ENCODE measurements at regions not wholly inside any gene's neighbourhood (a gene's known extent, or its start where the extent isn't known, plus 50 kb on each side); places are given as distances from the start of the nearest gene placed in this dataset.
A peak's percentile ranks its signal among the peaks of the same experiment; 100 is the strongest.

DNA sequence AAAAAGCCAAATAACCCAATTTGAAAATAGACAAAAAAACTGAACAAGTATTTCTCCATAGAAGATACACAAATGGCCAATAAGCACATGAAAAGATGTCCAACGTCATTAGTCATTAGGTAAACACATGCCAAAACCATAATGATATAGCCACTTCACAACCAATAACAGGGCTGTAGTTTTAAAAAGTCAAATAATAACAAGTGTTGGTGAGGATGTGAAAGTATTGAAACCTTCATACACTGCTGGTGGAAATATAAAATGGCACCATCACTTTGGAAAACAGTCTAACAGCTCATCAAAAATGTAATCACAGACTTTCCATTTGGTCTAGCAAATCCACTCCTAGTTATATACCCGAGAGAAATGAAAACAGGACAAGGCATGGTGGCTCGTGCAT, 144.2 kb upstream of the CYP1B1 start:
- H3K9me3 ChIP-seq (ENCODE audit: control insufficient read depth in 1 of 2, low read length in 2 of 2): peaks cover 0 to 3% of the 10 kb centered on the region in 2 donors
- no peak overlapping the region for H3K4me3 ChIP-seq (ENCODE audit: low read depth in 1 of 2, low read length in 2 of 2)
- peaks cover 0 to 23% of the 10 kb centered on the region in 2 donors for H3K4me1 ChIP-seq (ENCODE audit: control insufficient read depth in 1 of 2, insufficient read depth in 2 of 2, low read length in 2 of 2)
- H3K27ac ChIP-seq (ENCODE audit: low read length): no peak overlapping the region
- H3K27me3 ChIP-seq (ENCODE audit: low read depth, low read length): no peaks in the 10 kb centered on the region
- no peaks in the 10 kb centered on the region for H3K36me3 ChIP-seq (ENCODE audit: control insufficient read depth in 1 of 2, insufficient read depth in 2 of 2, low read length in 2 of 2)

DNA sequence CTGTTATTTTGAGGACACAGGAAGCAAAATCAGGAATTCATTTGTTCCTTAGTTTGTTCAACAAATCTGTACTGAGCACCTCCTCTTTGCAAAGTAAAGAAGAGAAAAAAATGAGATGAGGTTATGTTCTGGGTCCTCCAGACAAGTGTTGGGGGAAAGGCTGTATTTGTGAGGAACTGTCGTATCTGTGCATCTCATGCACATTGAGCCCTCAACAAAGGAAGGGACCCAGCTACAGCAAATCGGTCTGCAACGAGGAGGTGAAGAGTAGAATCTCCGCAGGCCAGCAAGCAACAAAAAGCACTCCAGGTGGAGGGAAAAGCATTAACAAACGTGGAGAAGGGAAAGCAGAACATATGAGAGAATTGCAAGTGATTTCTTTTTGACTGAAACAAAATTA, 143.0 kb upstream of the CYP1B1 start:
- Histone ChIP-seq H3K27me3 (ENCODE audit: low read depth, low read length) (no peaks in the 10 kb centered on the region), H3K4me1 (ENCODE audit: control insufficient read depth in 1 of 2, insufficient read depth in 2 of 2, low read length in 2 of 2) (peaks cover 0 to 29% of the 10 kb centered on the region in 2 donors), H3K4me3 (ENCODE audit: low read depth in 1 of 2, low read length in 2 of 2) (no peak overlapping the region), H3K27ac (ENCODE audit: low read length) (no peak overlapping the region), H3K36me3 (ENCODE audit: control insufficient read depth in 1 of 2, insufficient read depth in 2 of 2, low read length in 2 of 2) (no peaks in the 10 kb centered on the region), H3K9me3 (ENCODE audit: control insufficient read depth in 1 of 2, low read length in 2 of 2) (peaks cover 0 to 3% of the 10 kb centered on the region in 2 donors)

DNA sequence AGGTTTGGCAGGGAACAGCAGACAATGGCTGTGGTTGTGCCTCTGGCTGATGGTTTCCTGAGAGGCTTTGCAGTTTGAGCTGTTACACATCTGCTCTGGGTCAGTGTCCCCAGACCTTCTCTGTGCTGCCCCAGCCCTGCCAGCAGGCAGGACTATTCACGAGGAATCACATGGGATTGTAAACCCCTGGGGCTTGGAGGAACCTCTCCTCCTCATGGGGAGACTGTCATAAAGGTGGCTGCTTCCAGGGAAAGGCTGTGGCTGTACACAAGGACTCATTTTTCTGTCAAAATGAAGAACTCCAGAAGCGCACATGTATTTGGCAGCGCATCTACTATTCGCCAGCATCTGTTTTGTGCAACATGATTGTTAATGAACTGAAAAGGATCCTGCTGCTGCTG, 142.6 kb upstream of the CYP1B1 start:
- no peaks in the 10 kb centered on the region for H3K27me3 ChIP-seq (ENCODE audit: low read depth, low read length)
- H3K4me3 ChIP-seq (ENCODE audit: low read depth in 1 of 2, low read length in 2 of 2): no peak overlapping the region
- H3K4me1 ChIP-seq (ENCODE audit: control insufficient read depth in 1 of 2, insufficient read depth in 2 of 2, low read length in 2 of 2): peaks cover 0 to 33% of the 10 kb centered on the region in 2 donors
- peak overlapping the region; percentile 36 for H3K27ac ChIP-seq (ENCODE audit: low read length)
- H3K9me3 ChIP-seq (ENCODE audit: control insufficient read depth in 1 of 2, low read length in 2 of 2): peaks cover 0 to 3% of the 10 kb centered on the region in 2 donors
- H3K36me3 ChIP-seq (ENCODE audit: control insufficient read depth in 1 of 2, insufficient read depth in 2 of 2, low read length in 2 of 2): no peaks in the 10 kb centered on the region

DNA sequence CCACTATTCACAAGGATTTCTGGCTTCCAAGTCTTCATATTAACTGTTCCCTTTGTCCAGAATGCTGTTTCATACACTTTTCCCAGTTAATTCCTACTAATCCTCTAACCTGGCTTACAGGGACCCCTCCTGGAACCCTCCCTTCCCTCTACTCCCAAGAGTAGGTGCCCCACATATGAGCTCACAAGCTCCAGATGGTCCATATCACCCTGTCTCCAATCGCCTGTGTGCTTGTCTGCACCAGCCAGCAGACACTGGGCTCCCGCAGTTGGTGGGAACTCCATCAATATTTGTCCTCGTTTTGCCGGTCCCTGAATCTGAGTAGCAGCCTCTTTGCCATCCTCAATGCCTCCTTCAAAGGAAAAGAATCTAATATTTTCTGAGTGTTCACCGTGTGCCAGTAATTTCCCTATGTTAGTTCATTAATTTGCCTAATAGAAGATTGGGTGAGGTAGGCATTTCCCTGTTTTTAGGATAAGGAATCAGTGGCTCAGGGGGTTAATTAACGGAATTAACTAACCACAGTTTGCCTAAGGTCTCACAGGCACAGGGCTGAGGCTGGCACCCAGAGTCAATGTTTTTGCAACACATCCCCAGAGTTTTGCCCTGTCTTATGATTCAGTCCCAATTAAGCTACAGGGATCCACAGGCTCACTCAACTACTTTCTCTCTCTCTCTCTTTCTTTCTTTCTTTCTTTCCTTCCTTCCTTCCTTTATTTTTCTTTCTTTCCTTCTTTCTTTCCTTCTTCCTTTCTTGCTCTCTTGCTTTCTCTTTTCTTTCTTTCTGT, 141.6 kb upstream of the CYP1B1 start:
- no peaks in the 10 kb centered on the region for H3K27me3 ChIP-seq (ENCODE audit: low read depth, low read length)
- no peak overlapping the region for H3K27ac ChIP-seq (ENCODE audit: low read length)
- H3K4me3 ChIP-seq (ENCODE audit: low read depth in 1 of 2, low read length in 2 of 2): no peak overlapping the region

DNA sequence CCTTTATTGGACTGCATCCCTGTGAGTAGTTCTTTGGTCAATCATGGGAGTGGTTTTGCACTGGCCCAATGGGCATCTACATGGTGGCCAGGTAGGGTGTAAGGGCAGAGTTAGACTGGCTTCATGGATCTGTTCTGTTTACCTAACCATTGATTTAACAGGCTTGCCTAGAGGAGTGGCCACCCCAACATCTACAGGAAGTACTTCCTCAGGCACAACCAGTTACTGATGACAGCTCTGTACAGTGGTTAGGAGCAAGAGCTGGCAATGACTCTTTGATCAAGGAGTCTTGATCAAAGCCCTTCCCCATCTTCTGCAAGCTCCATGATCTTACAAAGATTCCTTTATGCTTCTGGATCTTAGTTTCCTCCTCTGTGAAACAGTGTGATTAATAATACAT, 140.9 kb upstream of the CYP1B1 start:
- Histone ChIP-seq H3K4me3 (ENCODE audit: low read depth in 1 of 2, low read length in 2 of 2) (no peak overlapping the region), H3K27me3 (ENCODE audit: low read depth, low read length) (no peaks in the 10 kb centered on the region), H3K4me1 (ENCODE audit: control insufficient read depth in 1 of 2, insufficient read depth in 2 of 2, low read length in 2 of 2) (peaks cover 0 to 34% of the 10 kb centered on the region in 2 donors), H3K9me3 (ENCODE audit: control insufficient read depth in 1 of 2, low read length in 2 of 2) (peaks cover 0 to 3% of the 10 kb centered on the region in 2 donors), H3K27ac (ENCODE audit: low read length) (no peak overlapping the region), H3K36me3 (ENCODE audit: control insufficient read depth in 1 of 2, insufficient read depth in 2 of 2, low read length in 2 of 2) (no peaks in the 10 kb centered on the region)

More for the DNA sequence above, 141.6 kb upstream of the CYP1B1 start:
- peaks cover 0 to 3% of the 10 kb centered on the region in 2 donors for H3K9me3 ChIP-seq (ENCODE audit: control insufficient read depth in 1 of 2, low read length in 2 of 2)
- H3K4me1 ChIP-seq (ENCODE audit: control insufficient read depth in 1 of 2, insufficient read depth in 2 of 2, low read length in 2 of 2): peaks cover 0 to 34% of the 10 kb centered on the region in 2 donors
- H3K36me3 ChIP-seq (ENCODE audit: control insufficient read depth in 1 of 2, insufficient read depth in 2 of 2, low read length in 2 of 2): no peaks in the 10 kb centered on the region

DNA sequence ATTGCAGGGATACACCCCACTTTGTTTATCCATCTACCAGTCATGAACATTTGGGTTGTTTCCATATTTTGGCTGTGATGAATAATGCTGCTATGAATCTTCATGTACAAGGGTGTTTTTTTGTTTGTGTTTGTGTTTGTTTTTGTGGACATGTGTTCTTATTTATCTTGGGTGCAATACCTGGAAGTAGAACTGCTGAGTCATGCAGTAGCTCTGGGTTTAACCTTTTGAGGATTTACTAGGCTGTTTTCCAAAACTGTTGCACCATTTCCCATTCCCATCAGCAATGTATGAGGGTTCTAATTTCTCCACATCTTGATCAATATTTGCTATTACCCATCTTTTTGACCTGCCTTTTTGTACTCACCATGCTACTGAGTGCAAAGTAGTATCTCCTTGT, 140.0 kb upstream of the CYP1B1 start:
- peaks cover 0 to 34% of the 10 kb centered on the region in 2 donors for H3K4me1 ChIP-seq (ENCODE audit: control insufficient read depth in 1 of 2, insufficient read depth in 2 of 2, low read length in 2 of 2)
- H3K9me3 ChIP-seq (ENCODE audit: control insufficient read depth in 1 of 2, low read length in 2 of 2): peaks cover 0 to 3% of the 10 kb centered on the region in 2 donors
- no peak overlapping the region for H3K27ac ChIP-seq (ENCODE audit: low read length)
- H3K27me3 ChIP-seq (ENCODE audit: low read depth, low read length): no peaks in the 10 kb centered on the region
- no peak overlapping the region for H3K4me3 ChIP-seq (ENCODE audit: low read depth in 1 of 2, low read length in 2 of 2)
- H3K36me3 ChIP-seq (ENCODE audit: control insufficient read depth in 1 of 2, insufficient read depth in 2 of 2, low read length in 2 of 2): no peaks in the 10 kb centered on the region

DNA sequence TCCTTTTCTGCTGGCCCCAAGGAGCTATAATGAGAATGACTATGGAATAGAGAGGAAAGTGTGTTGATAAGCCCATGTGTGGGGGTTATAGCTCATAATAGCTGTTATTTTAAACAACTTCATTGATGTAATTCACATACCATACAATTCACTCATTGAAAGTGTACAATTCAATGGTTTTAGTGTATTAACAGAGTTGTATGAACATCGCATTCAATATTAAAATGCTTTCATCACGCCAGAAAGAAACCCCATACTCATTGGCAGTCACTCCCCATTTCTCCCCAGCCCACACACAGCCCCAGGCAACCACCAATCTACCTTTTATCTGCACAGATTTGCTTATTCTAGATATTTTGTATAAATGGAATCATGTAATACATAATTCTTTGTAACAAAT, 139.6 kb upstream of the CYP1B1 start:
- Histone ChIP-seq H3K4me1 (ENCODE audit: control insufficient read depth in 1 of 2, insufficient read depth in 2 of 2, low read length in 2 of 2) (peaks cover 0 to 34% of the 10 kb centered on the region in 2 donors), H3K27ac (ENCODE audit: low read length) (no peak overlapping the region), H3K36me3 (ENCODE audit: control insufficient read depth in 1 of 2, insufficient read depth in 2 of 2, low read length in 2 of 2) (no peaks in the 10 kb centered on the region), H3K4me3 (ENCODE audit: low read depth in 1 of 2, low read length in 2 of 2) (no peak overlapping the region), H3K27me3 (ENCODE audit: low read depth, low read length) (no peaks in the 10 kb centered on the region), H3K9me3 (ENCODE audit: control insufficient read depth in 1 of 2, low read length in 2 of 2) (peaks cover 0 to 3% of the 10 kb centered on the region in 2 donors)

DNA sequence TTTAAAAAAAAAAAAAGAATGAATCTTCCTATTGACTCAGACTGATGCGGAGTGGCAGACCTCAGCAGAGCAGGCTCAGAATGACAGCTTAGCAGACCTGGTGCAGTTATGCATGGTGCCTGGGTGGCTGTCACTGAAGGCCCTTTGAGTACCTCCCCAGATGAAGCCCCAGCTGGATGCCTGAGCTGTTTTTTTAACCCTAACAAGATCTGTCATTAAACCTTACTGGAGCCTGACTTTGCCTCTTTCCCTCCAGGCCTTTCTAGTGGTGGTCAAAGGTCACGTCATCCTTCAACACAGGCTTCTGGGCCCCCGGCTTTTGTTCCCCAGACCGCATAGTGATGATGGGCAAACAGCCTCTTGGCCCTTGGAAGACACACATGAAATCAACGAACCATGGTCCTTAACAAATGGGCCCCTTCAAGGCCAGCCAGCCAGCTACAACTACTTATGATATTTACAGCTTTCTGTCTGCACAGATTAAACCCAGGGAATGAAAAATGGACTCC, 138.3 kb upstream of the CYP1B1 start:
- no peaks in the 10 kb centered on the region for H3K36me3 ChIP-seq (ENCODE audit: control insufficient read depth in 1 of 2, insufficient read depth in 2 of 2, low read length in 2 of 2)
- H3K9me3 ChIP-seq (ENCODE audit: control insufficient read depth in 1 of 2, low read length in 2 of 2): no peaks in the 10 kb centered on the region
- no peak overlapping the region for H3K27ac ChIP-seq (ENCODE audit: low read length)
- no peaks in the 10 kb centered on the region for H3K27me3 ChIP-seq (ENCODE audit: low read depth, low read length)
- peaks cover 0 to 31% of the 10 kb centered on the region in 2 donors for H3K4me1 ChIP-seq (ENCODE audit: control insufficient read depth in 1 of 2, insufficient read depth in 2 of 2, low read length in 2 of 2)
- no peak overlapping the region for H3K4me3 ChIP-seq (ENCODE audit: low read depth in 1 of 2, low read length in 2 of 2)

DNA sequence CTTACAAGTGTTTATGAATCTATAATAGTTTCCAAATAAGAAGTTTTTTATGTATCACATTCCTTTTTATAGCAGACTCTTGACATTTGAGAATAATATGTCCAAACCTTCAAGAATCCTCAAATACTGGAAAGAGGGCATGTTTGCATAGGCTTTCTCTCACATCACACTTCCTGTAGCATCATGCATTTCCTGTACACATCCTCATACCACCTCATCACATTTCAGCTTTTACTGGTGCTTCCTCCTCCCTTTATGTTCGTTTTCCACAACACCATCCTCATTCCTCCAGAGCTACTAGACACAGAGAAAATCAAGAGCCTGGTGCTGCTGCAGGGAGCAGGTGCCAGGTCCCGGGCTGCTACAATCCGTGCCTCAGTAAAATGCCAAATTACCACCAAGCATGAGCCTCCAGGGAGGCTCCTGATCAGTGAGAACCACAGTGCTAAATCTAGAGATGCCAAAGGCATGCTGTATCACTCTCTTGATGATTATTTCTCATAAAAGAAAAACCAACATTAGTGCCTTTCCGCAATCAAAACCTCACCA, 137.7 kb upstream of the CYP1B1 start:
- Histone ChIP-seq H3K36me3 (ENCODE audit: control insufficient read depth in 1 of 2, insufficient read depth in 2 of 2, low read length in 2 of 2) (no peaks in the 10 kb centered on the region), H3K4me3 (ENCODE audit: low read depth in 1 of 2, low read length in 2 of 2) (no peak overlapping the region), H3K4me1 (ENCODE audit: control insufficient read depth in 1 of 2, insufficient read depth in 2 of 2, low read length in 2 of 2) (peaks cover 0 to 26% of the 10 kb centered on the region in 2 donors), H3K27ac (ENCODE audit: low read length) (no peak overlapping the region), H3K9me3 (ENCODE audit: control insufficient read depth in 1 of 2, low read length in 2 of 2) (no peaks in the 10 kb centered on the region), H3K27me3 (ENCODE audit: low read depth, low read length) (no peaks in the 10 kb centered on the region)

DNA sequence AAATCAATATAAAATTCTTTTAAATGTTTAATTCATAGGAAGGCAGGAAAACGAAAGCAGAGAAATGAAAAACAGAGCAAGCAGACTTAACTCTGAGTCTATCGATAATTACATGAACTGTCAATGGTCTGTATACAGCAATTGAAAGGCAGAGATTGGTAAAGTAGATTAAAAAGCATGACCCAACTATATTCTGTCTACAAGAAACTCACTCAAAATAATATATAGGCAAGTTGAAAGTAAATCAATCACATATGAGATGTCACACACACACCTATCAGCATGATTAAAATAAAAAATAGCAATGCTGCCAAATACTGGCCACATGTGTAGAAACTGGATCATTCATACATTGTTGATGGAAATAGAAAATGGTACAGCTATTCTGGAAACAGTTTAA, 136.4 kb upstream of the CYP1B1 start:
- Histone ChIP-seq H3K4me3 (ENCODE audit: low read depth in 1 of 2, low read length in 2 of 2) (no peak overlapping the region), H3K4me1 (ENCODE audit: control insufficient read depth in 1 of 2, insufficient read depth in 2 of 2, low read length in 2 of 2) (peaks cover 0 to 17% of the 10 kb centered on the region in 2 donors), H3K9me3 (ENCODE audit: control insufficient read depth in 1 of 2, low read length in 2 of 2) (no peaks in the 10 kb centered on the region), H3K27me3 (ENCODE audit: low read depth, low read length) (no peaks in the 10 kb centered on the region), H3K36me3 (ENCODE audit: control insufficient read depth in 1 of 2, insufficient read depth in 2 of 2, low read length in 2 of 2) (no peaks in the 10 kb centered on the region), H3K27ac (ENCODE audit: low read length) (no peak overlapping the region)

DNA sequence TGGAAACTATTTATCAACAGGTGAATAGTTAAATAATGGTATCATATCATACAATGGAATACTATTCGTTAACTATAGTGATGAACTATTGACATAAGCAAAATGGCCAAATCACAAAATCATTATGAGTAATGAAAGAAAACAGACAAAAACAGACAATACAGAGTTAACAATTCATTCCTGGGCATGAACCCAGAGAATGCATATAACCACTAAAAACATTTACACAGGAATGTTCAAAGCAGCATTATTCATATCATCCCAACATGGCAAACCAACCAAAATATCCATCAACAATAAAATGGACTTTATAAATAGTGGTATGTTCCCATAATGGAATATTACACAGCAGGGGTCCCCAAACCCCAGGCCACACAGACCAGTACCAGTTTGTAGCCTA, 131.2 kb upstream of the CYP1B1 start:
- no peaks in the 10 kb centered on the region for H3K27me3 ChIP-seq (ENCODE audit: low read depth, low read length)
- H3K9me3 ChIP-seq (ENCODE audit: control insufficient read depth in 1 of 2, low read length in 2 of 2): no peaks in the 10 kb centered on the region
- H3K27ac ChIP-seq (ENCODE audit: low read length): no peak overlapping the region
- peaks cover 0 to 1% of the 10 kb centered on the region in 2 donors for H3K4me1 ChIP-seq (ENCODE audit: control insufficient read depth in 1 of 2, insufficient read depth in 2 of 2, low read length in 2 of 2)
- H3K4me3 ChIP-seq (ENCODE audit: low read depth in 1 of 2, low read length in 2 of 2): no peak overlapping the region
- no peaks in the 10 kb centered on the region for H3K36me3 ChIP-seq (ENCODE audit: control insufficient read depth in 1 of 2, insufficient read depth in 2 of 2, low read length in 2 of 2)

Data from muscle layer of duodenum (tissue), 2 donors.